ENCODE measurements at regions not wholly inside any gene's neighbourhood (a gene's known extent, or its start where the extent isn't known, plus 50 kb on each side); places are given as distances from the start of the nearest gene placed in this dataset.

GRCh38 chr9:130766021-130766926, 68.8 kb upstream of the ABL1 start:
- H3K9ac ChIP-seq (ENCODE audit: low read depth, low read length, poor library complexity, severe bottlenecking), result no peak overlapping the region
- H4K20me1 ChIP-seq (ENCODE audit: insufficient read depth, low read length, poor library complexity, severe bottlenecking), result no peaks in the 10 kb centered on the region
- H3K9me2 ChIP-seq (replicated peaks; ENCODE audit: low read depth, low read length), result no peaks in the 10 kb centered on the region
- H3K79me2 ChIP-seq (ENCODE audit: insufficient read depth, low read length), result no peaks in the 10 kb centered on the region
- H3K4me3 ChIP-seq (ENCODE audit: low read length, poor library complexity, severe bottlenecking), result no peak overlapping the region
- H3K4me1 ChIP-seq (ENCODE audit: insufficient read depth, low read length, poor library complexity, severe bottlenecking), result peaks cover 9% of the 10 kb centered on the region
- no peaks in the 10 kb centered on the region for H3K9me3 ChIP-seq (ENCODE audit: insufficient read depth, low read depth, low read length)
- no peak overlapping the region for H2AFZ ChIP-seq (ENCODE audit: low read length)
- no peak overlapping the region for H3K4me2 ChIP-seq (ENCODE audit: low read depth, low read length, poor library complexity, severe bottlenecking)
- no peaks in the 10 kb centered on the region for H3K36me3 ChIP-seq (ENCODE audit: insufficient read depth, low read length)
- H3K27me3 ChIP-seq (ENCODE audit: insufficient read depth, low read length, poor library complexity, severe bottlenecking), result no peaks in the 10 kb centered on the region
- no peak for TF ChIP-seq EZH2phosphoT487 (IDR thresholded peaks at IDR 0.05; ENCODE audit: borderline replicate concordance)
- no peak for TF ChIP-seq CTCF (conservative IDR thresholded peaks at IDR 0.05; ENCODE audit: low read length)
- H3F3A ChIP-seq (ENCODE audit: low read depth), result no peaks in the 10 kb centered on the region

GRCh38 chr9:130766927-130767307, 68.1 kb upstream of the ABL1 start:
- H3K4me2 ChIP-seq (ENCODE audit: low read depth, low read length, poor library complexity, severe bottlenecking), result no peak overlapping the region
- H3K4me1 ChIP-seq (ENCODE audit: insufficient read depth, low read length, poor library complexity, severe bottlenecking), result peaks cover 9% of the 10 kb centered on the region
- H3K79me2 ChIP-seq (ENCODE audit: insufficient read depth, low read length), result no peaks in the 10 kb centered on the region
- no peaks in the 10 kb centered on the region for H3F3A ChIP-seq (ENCODE audit: low read depth)
- no peak overlapping the region for H2AFZ ChIP-seq (ENCODE audit: low read length)
- TF ChIP-seq EZH2phosphoT487 (IDR thresholded peaks at IDR 0.05; ENCODE audit: borderline replicate concordance), result no peak
- TF ChIP-seq CTCF (conservative IDR thresholded peaks at IDR 0.05; ENCODE audit: low read length), result no peak
- no peak overlapping the region for H3K4me3 ChIP-seq (ENCODE audit: low read length, poor library complexity, severe bottlenecking)
- no peaks in the 10 kb centered on the region for H3K27me3 ChIP-seq (ENCODE audit: insufficient read depth, low read length, poor library complexity, severe bottlenecking)
- H3K36me3 ChIP-seq (ENCODE audit: insufficient read depth, low read length), result no peaks in the 10 kb centered on the region
- no peaks in the 10 kb centered on the region for H3K9me3 ChIP-seq (ENCODE audit: insufficient read depth, low read depth, low read length)
- no peaks in the 10 kb centered on the region for H3K9me2 ChIP-seq (replicated peaks; ENCODE audit: low read depth, low read length)
- no peak overlapping the region for H3K9ac ChIP-seq (ENCODE audit: low read depth, low read length, poor library complexity, severe bottlenecking)
- no peaks in the 10 kb centered on the region for H4K20me1 ChIP-seq (ENCODE audit: insufficient read depth, low read length, poor library complexity, severe bottlenecking)

GRCh38 chr9:130768265-130768664, 66.8 kb upstream of the ABL1 start:
- H3K4me2 ChIP-seq (ENCODE audit: low read depth, low read length, poor library complexity, severe bottlenecking), result no peak overlapping the region
- peaks cover 9% of the 10 kb centered on the region for H3K4me1 ChIP-seq (ENCODE audit: insufficient read depth, low read length, poor library complexity, severe bottlenecking)
- no peaks in the 10 kb centered on the region for H3K79me2 ChIP-seq (ENCODE audit: insufficient read depth, low read length)
- H3K9ac ChIP-seq (ENCODE audit: low read depth, low read length, poor library complexity, severe bottlenecking), result no peak overlapping the region
- no peaks in the 10 kb centered on the region for H3K36me3 ChIP-seq (ENCODE audit: insufficient read depth, low read length)
- H3K9me3 ChIP-seq (ENCODE audit: insufficient read depth, low read depth, low read length), result no peaks in the 10 kb centered on the region
- H2AFZ ChIP-seq (ENCODE audit: low read length), result no peak overlapping the region
- H3F3A ChIP-seq (ENCODE audit: low read depth), result no peaks in the 10 kb centered on the region
- no peak overlapping the region for H3K4me3 ChIP-seq (ENCODE audit: low read length, poor library complexity, severe bottlenecking)
- H4K20me1 ChIP-seq (ENCODE audit: insufficient read depth, low read length, poor library complexity, severe bottlenecking), result no peaks in the 10 kb centered on the region
- no peaks in the 10 kb centered on the region for H3K9me2 ChIP-seq (replicated peaks; ENCODE audit: low read depth, low read length)
- no peaks in the 10 kb centered on the region for H3K27me3 ChIP-seq (ENCODE audit: insufficient read depth, low read length, poor library complexity, severe bottlenecking)
- TF ChIP-seq CTCF (conservative IDR thresholded peaks at IDR 0.05; ENCODE audit: low read length) (no peak), EZH2phosphoT487 (IDR thresholded peaks at IDR 0.05; ENCODE audit: borderline replicate concordance) (no peak)

All from Loucy (cell line).